ENCODE measurements at regions not wholly inside any gene's neighbourhood (a gene's known extent, or its start where the extent isn't known, plus 50 kb on each side); places are given as distances from the start of the nearest gene placed in this dataset.
"Not testable (repeated sequence)": the region's sequence is repeated elsewhere in the genome, so short reads cannot be mapped to it uniquely, and the experiment has no call there.

DNA sequence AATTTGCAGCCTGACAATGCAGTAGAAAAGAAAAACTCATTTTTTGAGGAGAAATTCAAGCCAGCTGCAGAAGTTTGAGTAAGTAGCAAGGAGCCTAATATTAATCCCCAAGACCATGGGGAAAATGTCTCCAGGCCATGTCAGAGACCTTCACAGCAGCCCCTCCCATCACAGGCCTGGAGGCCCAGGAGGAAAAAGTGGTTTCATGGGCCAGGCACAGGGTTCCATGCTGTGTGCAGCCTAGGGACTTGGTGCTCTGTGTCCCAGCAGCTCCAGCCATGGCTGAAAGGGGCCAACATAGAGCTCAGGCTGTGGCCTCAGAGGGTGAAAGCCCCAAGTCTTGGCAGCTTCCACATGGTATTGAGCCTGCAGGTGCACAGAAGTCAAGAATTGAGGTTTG, 418.4 kb downstream of the HINT1 start:
- not testable (repeated sequence) for H3K27ac ChIP-seq (ENCODE audit: low read length); H3K36me3 ChIP-seq (ENCODE audit: insufficient read depth, low read depth, low read length); H3K9me3 ChIP-seq (ENCODE audit: insufficient read depth, low read depth, low read length); H3K27me3 ChIP-seq (ENCODE audit: insufficient read depth, low read length); H3K9ac ChIP-seq (ENCODE audit: low read depth, low read length); H3K4me3 ChIP-seq (ENCODE audit: low read length); H3K4me1 ChIP-seq (ENCODE audit: insufficient read depth, low read length)

DNA sequence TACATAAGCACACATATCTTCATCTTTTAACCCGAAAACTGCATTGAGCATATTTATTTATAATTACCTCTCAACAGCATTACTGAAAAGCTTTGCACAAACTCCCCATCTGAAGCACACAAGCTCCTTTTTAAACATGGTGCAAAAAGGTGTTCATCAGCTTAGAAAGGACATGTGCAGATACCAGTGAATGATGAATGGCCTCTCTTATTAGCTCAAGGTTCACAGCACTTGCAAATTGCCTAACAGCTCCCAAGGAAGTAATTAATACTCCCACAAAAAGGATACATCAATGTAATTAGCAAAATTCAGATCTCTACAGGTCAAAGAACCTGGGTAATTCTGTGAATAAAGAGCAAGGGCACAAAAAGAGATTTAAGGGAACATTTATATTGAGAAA, 422.0 kb downstream of the HINT1 start:
- no peak overlapping the region for H3K27ac ChIP-seq (ENCODE audit: low read length)
- no peaks in the 10 kb centered on the region for H3K36me3 ChIP-seq (ENCODE audit: insufficient read depth, low read depth, low read length)
- H3K27me3 ChIP-seq (ENCODE audit: insufficient read depth, low read length) = no peaks in the 10 kb centered on the region
- H3K4me1 ChIP-seq (ENCODE audit: insufficient read depth, low read length) = no peaks in the 10 kb centered on the region
- peaks cover 16% of the 10 kb centered on the region; the same call in 1 of the 2 replicates for H3K9me3 ChIP-seq (ENCODE audit: insufficient read depth, low read depth, low read length)
- no peak overlapping the region for H3K4me3 ChIP-seq (ENCODE audit: low read length)
- H3K9ac ChIP-seq (ENCODE audit: low read depth, low read length) = no peak overlapping the region

DNA sequence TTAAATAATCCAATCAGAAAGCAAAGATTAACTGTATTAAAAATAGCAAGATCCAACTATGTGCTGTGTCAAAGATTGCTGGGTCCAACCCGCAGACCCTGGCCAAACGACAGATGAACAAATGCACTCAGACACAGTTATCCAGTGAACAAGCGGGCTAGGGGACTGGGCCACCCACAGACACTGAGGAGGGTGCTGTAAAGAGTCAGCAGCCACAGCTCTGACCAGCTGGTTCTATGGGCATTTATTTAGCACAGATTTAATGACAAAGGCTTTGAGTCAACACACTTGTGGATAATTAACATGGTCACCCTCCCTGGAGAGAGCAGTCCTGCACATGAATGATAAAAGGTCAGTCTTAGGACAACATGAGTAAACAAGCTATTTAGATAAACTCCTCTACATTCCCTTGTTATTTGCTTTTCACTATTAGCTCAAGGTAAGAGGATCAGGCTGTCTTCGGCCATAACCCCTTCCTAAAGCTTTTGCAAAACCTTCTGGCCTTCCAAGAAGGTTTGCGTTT, 424.9 kb downstream of the HINT1 start:
- Histone ChIP-seq H3K27ac (ENCODE audit: low read length) (no peak overlapping the region), H3K27me3 (ENCODE audit: insufficient read depth, low read length) (no peaks in the 10 kb centered on the region), H3K9ac (ENCODE audit: low read depth, low read length) (no peak overlapping the region), H3K9me3 (ENCODE audit: insufficient read depth, low read depth, low read length) (peaks cover 9% of the 10 kb centered on the region; the same call in 1 of the 2 replicates), H3K36me3 (ENCODE audit: insufficient read depth, low read depth, low read length) (no peaks in the 10 kb centered on the region), H3K4me3 (ENCODE audit: low read length) (no peak overlapping the region), H3K4me1 (ENCODE audit: insufficient read depth, low read length) (no peaks in the 10 kb centered on the region)

GRCh38 chr5:130731839-130732238, 433.2 kb downstream of the HINT1 start:
- Histone ChIP-seq H3K36me3 (ENCODE audit: insufficient read depth, low read depth, low read length) (no peaks in the 10 kb centered on the region), H3K9ac (ENCODE audit: low read depth, low read length) (no peak overlapping the region), H3K4me3 (ENCODE audit: low read length) (no peak overlapping the region), H3K9me3 (ENCODE audit: insufficient read depth, low read depth, low read length) (no peaks in the 10 kb centered on the region), H3K27ac (ENCODE audit: low read length) (no peak overlapping the region), H3K27me3 (ENCODE audit: insufficient read depth, low read length) (no peaks in the 10 kb centered on the region), H3K4me1 (ENCODE audit: insufficient read depth, low read length) (no peaks in the 10 kb centered on the region; the same call in 1 of the 2 replicates)

DNA sequence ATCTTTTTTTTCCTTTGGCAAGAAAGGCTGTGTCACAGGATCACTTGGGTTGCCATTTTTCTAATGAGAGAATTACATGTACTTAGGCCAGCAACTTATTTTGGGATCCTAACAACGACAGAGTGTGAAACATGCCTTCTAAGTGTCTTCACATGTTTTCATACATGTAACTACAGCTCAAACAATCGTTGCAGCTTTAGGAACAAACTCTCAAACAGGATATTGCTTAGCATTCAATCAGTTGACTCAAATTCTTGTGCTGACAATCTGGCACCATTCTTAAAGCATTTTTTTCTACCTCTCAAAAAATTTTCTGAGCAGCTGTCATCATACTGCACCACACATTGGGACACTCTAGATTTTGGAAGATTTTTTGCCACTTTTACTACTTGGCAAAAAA, 435.5 kb downstream of the HINT1 start:
- H3K4me1 ChIP-seq (ENCODE audit: insufficient read depth, low read length) = no peaks in the 10 kb centered on the region; the same call in 1 of the 2 replicates

GRCh38 chr5:130727830-130728229, 437.2 kb downstream of the HINT1 start:
- no peak overlapping the region for H3K27ac ChIP-seq (ENCODE audit: low read length)
- H3K36me3 ChIP-seq (ENCODE audit: insufficient read depth, low read depth, low read length) = no peaks in the 10 kb centered on the region
- H3K9ac ChIP-seq (ENCODE audit: low read depth, low read length) = no peak overlapping the region

More for the DNA sequence above, 435.5 kb downstream of the HINT1 start:
- no peaks in the 10 kb centered on the region for H3K9me3 ChIP-seq (ENCODE audit: insufficient read depth, low read depth, low read length)
- H3K9ac ChIP-seq (ENCODE audit: low read depth, low read length) = no peak overlapping the region
- no peak overlapping the region for H3K4me3 ChIP-seq (ENCODE audit: low read length)
- H3K27me3 ChIP-seq (ENCODE audit: insufficient read depth, low read length) = no peaks in the 10 kb centered on the region
- H3K27ac ChIP-seq (ENCODE audit: low read length) = no peak overlapping the region
- no peaks in the 10 kb centered on the region for H3K36me3 ChIP-seq (ENCODE audit: insufficient read depth, low read depth, low read length)

DNA sequence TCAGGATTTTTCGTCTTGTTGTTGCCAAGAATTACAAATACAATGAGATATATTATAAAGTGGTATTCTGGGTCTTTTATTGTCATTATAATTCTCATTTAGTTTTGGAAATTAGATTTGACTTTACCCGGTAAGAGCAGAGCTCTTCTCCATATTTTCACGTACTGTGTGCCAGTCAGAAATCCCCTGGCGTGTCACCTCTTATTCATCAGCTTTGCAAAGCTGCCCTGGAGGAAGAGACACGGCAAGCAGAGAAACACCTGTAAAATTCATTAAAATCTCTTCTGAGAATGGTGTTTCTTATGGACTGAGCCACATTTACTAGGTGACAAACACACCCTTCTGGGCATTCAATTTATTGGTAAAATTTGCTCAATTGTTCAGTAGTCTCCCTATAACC, 440.4 kb downstream of the HINT1 start:
- no peaks in the 10 kb centered on the region for H3K36me3 ChIP-seq (ENCODE audit: insufficient read depth, low read depth, low read length)
- no peak overlapping the region for H3K9ac ChIP-seq (ENCODE audit: low read depth, low read length)

More at GRCh38 chr5:130727830-130728229, 437.2 kb downstream of the HINT1 start:
- Histone ChIP-seq H3K4me1 (ENCODE audit: insufficient read depth, low read length) (no peaks in the 10 kb centered on the region; the same call in 1 of the 2 replicates), H3K27me3 (ENCODE audit: insufficient read depth, low read length) (no peaks in the 10 kb centered on the region), H3K4me3 (ENCODE audit: low read length) (no peak overlapping the region), H3K9me3 (ENCODE audit: insufficient read depth, low read depth, low read length) (no peaks in the 10 kb centered on the region)

GRCh38 chr5:130720355-130720754, 444.7 kb downstream of the HINT1 start:
- H3K9me3 ChIP-seq (ENCODE audit: insufficient read depth, low read depth, low read length) = no peaks in the 10 kb centered on the region
- no peak overlapping the region for H3K4me3 ChIP-seq (ENCODE audit: low read length)
- H3K36me3 ChIP-seq (ENCODE audit: insufficient read depth, low read depth, low read length) = no peaks in the 10 kb centered on the region
- no peaks in the 10 kb centered on the region; the same call in 1 of the 2 replicates for H3K4me1 ChIP-seq (ENCODE audit: insufficient read depth, low read length)
- no peak overlapping the region for H3K27ac ChIP-seq (ENCODE audit: low read length)
- no peaks in the 10 kb centered on the region for H3K27me3 ChIP-seq (ENCODE audit: insufficient read depth, low read length)
- H3K9ac ChIP-seq (ENCODE audit: low read depth, low read length) = no peak overlapping the region

More for the DNA sequence above, 440.4 kb downstream of the HINT1 start:
- Histone ChIP-seq H3K4me3 (ENCODE audit: low read length) (no peak overlapping the region), H3K4me1 (ENCODE audit: insufficient read depth, low read length) (no peaks in the 10 kb centered on the region; the same call in 1 of the 2 replicates), H3K9me3 (ENCODE audit: insufficient read depth, low read depth, low read length) (no peaks in the 10 kb centered on the region), H3K27me3 (ENCODE audit: insufficient read depth, low read length) (no peaks in the 10 kb centered on the region), H3K27ac (ENCODE audit: low read length) (no peak overlapping the region)

DNA sequence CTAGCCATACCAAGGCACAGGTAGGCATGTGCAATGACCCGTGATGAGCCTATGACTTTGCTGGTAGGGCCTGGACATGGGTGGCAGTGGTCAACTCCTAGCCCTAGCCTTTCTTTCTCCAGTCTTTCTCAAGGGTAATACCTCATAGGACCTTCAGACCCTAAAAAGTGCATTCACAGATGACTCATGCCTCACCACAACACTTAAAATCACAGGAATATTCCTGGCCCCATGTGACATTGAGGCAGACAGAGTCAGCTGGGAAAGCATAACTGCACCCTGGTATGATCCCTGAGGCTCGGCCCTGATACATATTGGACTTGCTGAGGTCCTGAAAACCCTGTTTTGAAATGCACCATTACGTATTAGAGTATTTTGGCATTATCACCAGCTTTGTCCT, 449.5 kb downstream of the HINT1 start:
- H3K27me3 ChIP-seq (ENCODE audit: insufficient read depth, low read length) = no peaks in the 10 kb centered on the region
- no peak overlapping the region for H3K9ac ChIP-seq (ENCODE audit: low read depth, low read length)
- no peak overlapping the region for H3K27ac ChIP-seq (ENCODE audit: low read length)
- no peaks in the 10 kb centered on the region for H3K36me3 ChIP-seq (ENCODE audit: insufficient read depth, low read depth, low read length)
- H3K9me3 ChIP-seq (ENCODE audit: insufficient read depth, low read depth, low read length) = no peaks in the 10 kb centered on the region
- no peaks in the 10 kb centered on the region for H3K4me1 ChIP-seq (ENCODE audit: insufficient read depth, low read length)
- no peak overlapping the region for H3K4me3 ChIP-seq (ENCODE audit: low read length)

DNA sequence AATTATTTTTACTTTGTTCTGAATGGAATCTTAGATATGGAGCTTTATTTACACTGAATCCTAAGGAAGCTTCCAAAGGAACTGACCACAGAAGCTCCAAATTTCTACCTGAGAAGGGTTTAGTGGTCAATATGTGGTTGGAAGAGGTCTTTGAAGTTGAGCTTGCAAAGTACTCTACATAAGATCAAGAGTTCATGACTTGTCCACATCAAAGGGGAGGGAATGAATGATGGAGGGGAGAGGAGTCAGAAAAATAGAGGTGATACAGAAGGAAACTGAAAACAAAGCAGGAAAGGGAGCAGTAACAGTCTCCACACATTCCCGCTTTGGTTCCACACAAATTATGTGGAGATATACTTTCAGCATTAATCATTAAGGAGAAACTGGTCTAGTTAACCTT, 450.9 kb downstream of the HINT1 start:
- no peak overlapping the region for H3K4me3 ChIP-seq (ENCODE audit: low read length)
- H3K27me3 ChIP-seq (ENCODE audit: insufficient read depth, low read length) = no peaks in the 10 kb centered on the region
- H3K36me3 ChIP-seq (ENCODE audit: insufficient read depth, low read depth, low read length) = no peaks in the 10 kb centered on the region
- H3K9me3 ChIP-seq (ENCODE audit: insufficient read depth, low read depth, low read length) = no peaks in the 10 kb centered on the region
- no peak overlapping the region for H3K27ac ChIP-seq (ENCODE audit: low read length)
- no peaks in the 10 kb centered on the region for H3K4me1 ChIP-seq (ENCODE audit: insufficient read depth, low read length)
- no peak overlapping the region for H3K9ac ChIP-seq (ENCODE audit: low read depth, low read length)

DNA sequence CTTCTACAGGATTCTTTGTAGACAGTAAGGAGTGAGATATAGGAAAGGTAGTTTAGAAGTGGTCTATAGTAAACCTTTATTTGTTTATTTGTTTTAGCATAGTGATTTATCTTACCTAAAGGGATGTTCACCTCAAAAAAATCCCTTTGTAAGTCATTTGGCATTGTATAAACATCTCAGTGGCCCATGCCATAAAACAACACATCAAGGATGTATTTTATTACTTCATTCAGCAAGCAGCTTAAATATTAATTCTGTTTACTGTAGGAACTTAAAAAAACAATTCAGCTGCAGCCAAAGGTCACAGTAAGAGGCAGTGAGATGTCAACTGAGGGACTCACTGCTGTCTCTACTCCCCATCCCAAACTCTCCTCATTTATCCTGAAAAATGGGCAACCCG, 452.7 kb downstream of the HINT1 start:
- no peak overlapping the region for H3K9ac ChIP-seq (ENCODE audit: low read depth, low read length)
- H3K36me3 ChIP-seq (ENCODE audit: insufficient read depth, low read depth, low read length) = no peaks in the 10 kb centered on the region
- no peaks in the 10 kb centered on the region for H3K27me3 ChIP-seq (ENCODE audit: insufficient read depth, low read length)
- no peak overlapping the region for H3K4me3 ChIP-seq (ENCODE audit: low read length)
- no peak overlapping the region for H3K27ac ChIP-seq (ENCODE audit: low read length)
- peaks cover 10% of the 10 kb centered on the region; the same call in 1 of the 2 replicates for H3K4me1 ChIP-seq (ENCODE audit: insufficient read depth, low read length)
- H3K9me3 ChIP-seq (ENCODE audit: insufficient read depth, low read depth, low read length) = no peaks in the 10 kb centered on the region

GRCh38 chr5:130710596-130710995, 454.5 kb downstream of the HINT1 start:
- H3K9ac ChIP-seq (ENCODE audit: low read depth, low read length) = no peak overlapping the region
- no peak overlapping the region for H3K27ac ChIP-seq (ENCODE audit: low read length)
- H3K4me3 ChIP-seq (ENCODE audit: low read length) = no peak overlapping the region

More at GRCh38 chr5:130710596-130710995, 454.5 kb downstream of the HINT1 start:
- H3K9me3 ChIP-seq (ENCODE audit: insufficient read depth, low read depth, low read length) = no peaks in the 10 kb centered on the region
- no peaks in the 10 kb centered on the region for H3K36me3 ChIP-seq (ENCODE audit: insufficient read depth, low read depth, low read length)
- peaks cover 18% of the 10 kb centered on the region; the same call in 1 of the 2 replicates for H3K4me1 ChIP-seq (ENCODE audit: insufficient read depth, low read length)
- no peaks in the 10 kb centered on the region for H3K27me3 ChIP-seq (ENCODE audit: insufficient read depth, low read length)

Data from iPS-20b (cell line).